NCI-H128 (cell line): ENCODE measurements at regions not wholly inside any gene's neighbourhood (a gene's known extent, or its start where the extent isn't known, plus 50 kb on each side); places are given as distances from the start of the nearest gene placed in this dataset.

Source experiments
- DNase-seq: peaks from one replicate; lab custom pipeline; 2025; ENCODE audit not compliant: unreplicated experiment; lab: John Stamatoyannopoulos, UW

DNA sequence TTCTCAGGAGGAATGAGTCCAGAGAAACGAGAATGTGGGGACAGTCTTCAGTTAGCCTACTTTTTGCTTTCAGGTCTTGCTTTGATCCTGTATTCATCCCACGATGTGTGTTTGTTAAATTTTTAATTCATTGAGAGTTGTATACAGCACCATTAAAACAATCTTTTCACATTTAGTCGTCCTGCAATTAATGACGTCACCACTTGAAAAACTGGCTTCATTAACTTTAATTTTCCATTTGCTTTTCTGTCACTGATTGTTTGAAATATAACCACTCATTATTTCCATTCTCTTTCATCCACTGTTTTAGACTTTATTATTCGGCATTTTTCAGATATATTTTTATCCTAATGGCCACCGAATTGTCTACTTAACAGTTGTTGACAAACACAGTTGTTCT is 146.9 kb downstream of the TFEC start:
- DNase-seq: no peak

DNA sequence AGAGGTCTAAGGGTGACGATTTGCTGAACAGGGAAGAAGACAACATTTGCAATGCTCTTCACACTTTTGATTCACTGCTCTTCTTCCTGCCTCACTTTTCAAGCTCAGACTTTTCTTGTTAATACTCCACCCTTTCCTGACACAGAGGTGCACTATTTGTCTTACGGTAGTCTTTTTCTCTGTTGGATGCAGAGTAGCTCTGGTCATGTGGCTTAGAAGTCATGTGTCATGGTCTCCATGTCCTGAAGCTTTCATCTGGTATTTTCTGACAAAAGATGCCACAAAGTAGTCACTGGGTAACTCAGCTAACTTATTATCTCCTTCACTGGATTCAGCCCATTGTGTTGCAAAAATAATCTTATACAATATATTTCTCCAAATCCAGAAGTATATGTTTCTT is 149.1 kb downstream of the TFEC start:
- no peak for DNase-seq

DNA sequence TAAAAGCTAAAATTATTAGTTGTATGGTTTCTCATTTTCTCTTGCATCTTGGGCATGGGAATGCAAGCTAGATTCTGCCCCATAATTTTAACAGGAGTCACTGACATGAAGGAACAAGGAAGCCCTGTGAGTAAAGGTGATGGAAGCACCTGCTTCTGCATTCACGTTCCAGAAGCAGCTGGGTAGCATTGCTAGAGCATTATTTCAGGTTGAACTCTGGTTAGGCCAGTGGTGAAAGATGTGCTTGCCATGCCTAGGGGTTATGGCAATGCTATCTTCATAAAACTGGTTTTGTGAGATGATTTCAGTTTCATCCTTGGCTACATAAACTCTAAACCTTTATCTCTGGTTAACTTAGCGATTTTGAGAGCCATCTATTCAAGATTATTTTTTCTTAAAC is 151.4 kb downstream of the TFEC start:
- no peak for DNase-seq

DNA sequence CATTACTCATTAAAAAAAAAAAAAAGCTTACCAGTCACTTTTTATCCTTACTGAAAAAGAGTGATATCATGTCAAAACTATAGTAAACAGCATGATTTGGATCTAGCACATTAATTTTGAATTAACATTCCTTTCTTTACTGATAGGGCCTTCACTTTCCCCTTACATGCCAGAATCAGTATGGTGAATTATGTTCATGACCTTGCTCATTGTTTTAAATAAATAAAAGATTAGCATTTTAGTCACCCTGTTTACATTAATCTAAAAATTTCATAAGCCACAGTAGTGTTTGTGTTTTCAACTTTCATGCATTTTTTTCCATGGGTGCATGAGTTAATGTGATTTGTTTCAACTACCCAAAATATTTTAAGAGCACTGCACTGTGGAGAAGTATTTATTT is 160.8 kb downstream of the TFEC start:
- no peak for DNase-seq

DNA sequence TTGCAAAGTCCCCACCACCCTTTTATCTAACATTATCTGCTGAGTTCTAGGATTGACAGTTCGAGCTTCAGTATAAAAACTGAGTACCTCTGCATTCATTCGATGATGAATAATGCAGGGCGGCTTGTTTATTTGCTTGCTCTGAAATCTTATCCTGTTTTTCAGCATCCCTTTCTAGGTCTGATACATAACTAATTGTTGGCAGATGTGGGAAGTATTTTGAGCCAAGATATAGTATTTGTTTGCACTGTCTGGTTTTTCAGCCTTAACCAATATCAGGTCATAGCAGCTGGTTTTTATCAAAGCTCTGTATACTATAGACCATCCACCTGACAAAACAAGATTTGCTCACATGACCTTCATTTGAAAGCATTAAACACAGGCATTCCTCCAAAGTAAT is 161.4 kb downstream of the TFEC start:
- no peak for DNase-seq

DNA sequence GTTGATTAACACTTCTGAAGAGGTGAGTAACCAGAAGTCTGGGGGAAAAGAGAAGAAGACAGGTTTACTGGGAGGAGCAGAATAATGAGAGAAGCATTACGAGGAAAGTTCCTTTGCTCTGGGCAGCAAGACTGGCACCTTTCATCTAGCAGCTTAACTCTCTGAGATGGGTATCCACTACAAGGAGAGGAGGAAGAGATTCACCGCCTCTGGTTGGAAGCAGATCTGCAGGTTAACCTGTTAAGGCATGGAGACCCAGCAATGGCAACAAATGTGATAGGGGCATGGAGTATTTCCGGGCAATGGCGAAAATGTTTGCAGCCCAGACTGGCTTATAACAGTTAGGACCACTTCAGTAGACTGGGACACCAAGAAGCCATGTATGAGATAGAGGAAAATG is 162.2 kb downstream of the TFEC start:
- no peak for DNase-seq

DNA sequence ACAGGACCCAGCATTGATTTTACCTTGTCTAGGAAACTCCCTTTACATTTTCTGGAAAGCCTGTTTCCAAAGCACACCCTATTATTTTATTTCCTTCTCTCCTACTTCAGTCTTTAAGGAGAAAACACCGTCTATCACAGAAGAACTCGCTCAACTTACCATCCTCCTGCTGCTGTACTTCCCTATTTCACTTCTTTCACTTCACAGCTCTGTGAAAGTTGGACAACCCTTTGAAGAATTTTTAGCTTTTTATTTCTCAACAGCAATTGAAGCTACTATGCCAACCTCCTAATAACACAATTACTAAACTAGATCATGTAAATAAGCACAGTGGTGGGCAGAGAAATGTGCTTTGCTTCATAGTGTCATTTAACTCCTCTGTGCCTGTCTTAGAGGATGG is 166.5 kb downstream of the TFEC start:
- DNase-seq: no peak

DNA sequence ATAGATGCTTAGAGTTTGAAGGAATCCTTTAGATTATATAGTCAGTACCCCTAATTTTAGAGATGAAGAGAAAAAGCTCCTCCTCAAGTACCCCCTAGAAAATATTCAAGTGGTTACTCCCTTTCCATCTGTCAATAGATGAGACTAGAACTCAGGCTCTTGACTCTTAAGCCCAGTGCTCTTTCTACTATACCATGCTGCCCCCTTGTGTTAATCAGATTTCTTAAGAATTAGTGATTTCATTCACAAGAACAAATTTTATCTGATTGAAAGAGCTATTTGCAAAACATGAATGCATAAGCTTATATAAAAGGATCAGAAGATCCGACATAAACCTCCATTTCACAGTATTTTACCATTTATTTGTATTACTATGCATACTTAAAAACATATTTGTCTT is 179.3 kb downstream of the TFEC start:
- no peak for DNase-seq

DNA sequence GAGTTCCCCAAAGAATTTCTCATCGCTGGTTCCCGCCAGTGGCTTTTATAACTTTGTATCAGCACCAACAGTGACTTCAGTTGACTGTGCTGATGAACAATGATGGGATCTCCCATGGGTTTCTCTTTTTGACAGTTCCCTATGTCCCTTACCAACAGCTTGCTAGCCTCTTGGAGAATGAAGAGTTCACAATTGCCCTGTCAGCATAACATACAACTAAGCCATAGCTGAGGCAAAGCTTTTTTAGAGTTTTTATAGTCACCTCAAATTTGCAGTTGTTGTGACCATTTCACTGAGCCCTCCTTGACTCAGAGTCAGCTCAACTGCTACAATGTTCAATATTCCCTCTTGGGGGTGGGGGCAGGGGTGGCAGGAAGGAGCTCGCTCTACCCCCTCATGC is 179.8 kb downstream of the TFEC start:
- no peak for DNase-seq

DNA sequence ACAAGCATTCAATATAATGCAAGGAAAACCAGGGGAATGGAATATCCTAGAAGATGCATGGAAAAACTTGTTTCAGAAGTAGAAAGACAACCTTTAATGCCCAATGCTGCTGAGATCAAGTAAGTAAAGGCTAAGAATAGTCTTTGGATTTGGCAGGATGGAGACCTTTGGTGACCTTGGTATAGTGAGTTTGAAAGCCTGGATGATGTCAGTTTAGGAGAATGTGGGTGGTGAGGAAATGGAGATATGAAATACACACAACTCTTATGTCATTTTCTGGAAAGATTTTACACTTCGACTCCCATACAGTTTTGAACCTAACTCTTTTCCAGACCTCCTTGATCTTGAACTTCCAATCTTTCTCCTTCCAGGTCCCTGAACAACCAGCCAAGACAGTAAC is 185.7 kb downstream of the TFEC start:
- no peak for DNase-seq

DNA sequence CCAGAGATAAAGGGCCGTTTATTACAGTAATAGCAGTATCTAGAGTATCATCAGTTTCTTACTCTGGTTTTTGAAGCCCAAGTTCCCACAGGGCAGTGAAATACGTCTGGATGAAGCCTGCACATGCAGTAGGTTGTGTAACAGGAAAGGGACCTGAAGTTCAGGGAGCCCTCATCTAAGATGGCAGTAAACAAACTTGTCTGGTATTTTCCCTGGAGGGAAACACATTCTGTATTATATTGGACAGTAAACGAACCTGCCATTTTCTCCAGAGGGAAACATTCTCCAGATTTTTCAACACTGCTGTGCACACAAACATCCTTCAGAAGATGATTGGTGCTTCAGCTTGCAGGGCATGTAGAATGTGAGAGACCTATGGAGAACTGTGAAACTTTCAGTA is 189.9 kb downstream of the TFEC start:
- no peak for DNase-seq

DNA sequence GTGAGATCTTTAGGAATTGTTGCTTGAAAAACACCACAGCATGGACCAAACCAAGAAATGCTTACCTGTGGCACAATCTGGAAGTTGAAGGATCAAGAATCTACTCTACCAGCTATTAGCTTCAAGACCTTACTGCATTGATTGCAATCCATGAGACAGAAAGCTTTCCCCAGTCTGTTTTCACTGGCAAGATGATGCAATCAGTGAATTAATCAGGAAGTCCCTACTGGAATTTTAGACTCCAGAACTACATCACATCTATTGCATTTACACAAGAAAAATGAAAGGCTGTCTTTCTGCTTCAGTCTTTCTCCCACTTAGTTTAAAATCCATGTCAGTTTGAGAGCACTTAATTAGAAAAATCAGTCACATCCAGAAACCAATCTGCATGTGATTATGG is 191.7 kb downstream of the TFEC start:
- DNase-seq: no peak

DNA sequence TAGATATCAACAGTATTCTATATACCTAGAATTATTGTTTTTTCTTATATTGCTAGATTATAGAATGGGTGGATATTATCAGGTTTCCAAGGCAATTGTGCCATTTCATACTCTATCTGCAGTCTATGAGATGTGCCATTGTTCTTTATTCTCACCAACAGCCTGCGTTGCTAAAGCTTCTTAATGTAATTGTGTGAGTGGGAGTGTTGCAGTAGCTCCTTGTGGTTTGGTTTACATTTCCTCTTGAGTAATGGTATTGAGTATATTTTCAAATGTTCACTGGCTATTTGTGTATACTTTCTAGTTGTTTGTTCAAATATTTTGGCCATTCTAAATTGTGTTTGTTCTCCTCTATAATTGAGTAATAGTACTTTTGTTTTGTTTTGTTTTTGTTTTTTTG is 199.2 kb downstream of the TFEC start:
- no peak for DNase-seq

DNA sequence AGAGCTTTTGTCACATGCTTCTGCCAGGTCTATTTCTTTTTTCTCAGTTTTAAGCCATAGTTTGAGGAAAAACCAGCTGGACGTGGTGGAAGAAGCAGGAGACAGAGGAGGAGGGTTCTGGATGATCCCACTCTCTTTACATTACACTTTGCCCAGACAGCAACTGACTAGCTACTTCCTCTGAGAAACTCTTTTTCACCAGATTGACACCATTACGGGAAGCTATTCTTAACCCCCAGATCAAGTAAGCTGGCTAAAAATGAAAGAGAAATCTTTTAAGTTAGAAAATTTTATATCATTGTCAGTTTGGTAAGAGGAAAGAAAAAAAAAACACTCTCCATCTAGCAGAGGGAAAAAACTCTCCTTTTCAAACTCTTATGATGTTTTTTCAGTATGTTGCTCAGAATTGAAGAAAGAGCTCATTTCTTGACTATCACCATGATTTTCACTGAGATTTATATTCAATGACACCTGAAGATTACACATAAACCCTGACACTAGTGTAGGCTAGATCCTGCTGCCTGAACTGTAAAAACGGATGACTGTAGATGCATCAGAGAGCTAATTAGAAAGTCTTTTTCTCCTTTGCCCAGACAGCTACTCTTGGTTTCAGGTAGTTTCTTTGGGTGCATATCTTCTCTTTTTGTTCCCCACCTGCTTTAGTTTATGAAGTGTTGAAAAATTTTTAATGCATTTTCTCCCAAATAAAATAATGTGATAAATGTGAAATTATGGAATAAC is 203.1 kb downstream of the TFEC start:
- no peak for DNase-seq

DNA sequence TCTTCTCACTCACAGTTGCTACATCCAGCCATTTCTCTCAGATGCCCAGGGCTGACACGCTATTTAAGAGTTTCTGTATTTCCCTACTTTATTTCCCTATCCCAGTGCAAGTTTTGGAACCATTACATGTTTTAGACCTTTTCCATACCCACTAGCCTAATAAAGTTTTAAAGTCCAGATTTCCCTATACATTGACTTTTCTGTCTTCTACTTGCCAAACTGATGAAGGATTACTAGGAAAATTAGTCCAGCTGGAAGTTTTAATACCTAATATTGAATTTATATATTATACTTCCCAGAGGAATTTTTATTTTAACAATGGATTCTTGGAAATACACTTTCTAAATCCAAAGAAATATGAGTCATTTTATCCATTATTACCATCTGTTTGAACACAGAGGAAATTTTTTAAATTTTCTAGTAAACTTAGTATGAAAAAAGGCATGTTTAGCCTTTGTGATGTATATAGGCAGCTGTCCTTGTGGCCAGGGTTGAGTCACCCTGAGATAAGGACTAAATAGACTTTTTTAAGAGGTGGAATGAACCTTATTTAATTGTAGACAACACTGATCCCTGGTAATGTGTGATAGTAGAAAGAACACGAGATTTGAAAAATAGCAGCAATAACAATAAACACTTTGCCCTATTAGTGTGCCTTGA is 205.0 kb downstream of the TFEC start:
- DNase-seq: no peak

DNA sequence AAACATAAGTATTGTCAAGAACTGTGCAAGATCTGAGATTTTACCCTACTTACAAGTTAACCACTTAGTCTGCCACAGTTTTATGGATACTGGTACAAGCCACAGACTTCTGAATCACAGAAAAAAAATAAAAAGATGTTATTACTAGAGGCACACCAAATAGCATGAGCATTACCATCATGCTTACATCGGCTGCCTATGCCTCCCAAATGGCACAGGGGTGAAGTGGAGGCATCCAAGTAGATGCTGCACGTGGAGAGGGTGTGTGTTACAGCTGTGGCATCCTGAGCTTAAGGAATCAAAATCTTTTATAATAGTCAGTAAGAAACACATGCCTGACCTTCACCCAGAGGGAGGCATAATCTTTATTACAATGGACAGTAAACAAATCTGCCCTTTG is 207.8 kb downstream of the TFEC start:
- no peak for DNase-seq

DNA sequence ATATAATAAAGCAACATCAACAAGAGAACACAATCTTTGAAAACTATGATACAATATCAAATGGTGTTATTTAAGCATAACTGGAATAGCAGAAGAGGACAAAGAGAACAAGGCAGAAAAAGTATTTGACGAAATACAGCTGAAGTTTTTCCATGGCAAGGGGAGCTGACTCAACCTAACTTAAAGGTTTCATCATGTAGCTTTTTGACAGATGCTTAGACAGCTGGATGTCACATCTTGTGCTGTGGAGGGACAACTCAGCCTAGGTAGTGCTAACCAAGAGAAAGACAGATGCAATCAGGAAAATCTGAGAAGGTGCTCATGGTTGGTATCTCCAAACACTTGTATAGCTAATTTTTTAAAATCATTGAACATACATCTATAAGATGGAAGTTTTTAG is 208.2 kb downstream of the TFEC start:
- DNase-seq: no peak

DNA sequence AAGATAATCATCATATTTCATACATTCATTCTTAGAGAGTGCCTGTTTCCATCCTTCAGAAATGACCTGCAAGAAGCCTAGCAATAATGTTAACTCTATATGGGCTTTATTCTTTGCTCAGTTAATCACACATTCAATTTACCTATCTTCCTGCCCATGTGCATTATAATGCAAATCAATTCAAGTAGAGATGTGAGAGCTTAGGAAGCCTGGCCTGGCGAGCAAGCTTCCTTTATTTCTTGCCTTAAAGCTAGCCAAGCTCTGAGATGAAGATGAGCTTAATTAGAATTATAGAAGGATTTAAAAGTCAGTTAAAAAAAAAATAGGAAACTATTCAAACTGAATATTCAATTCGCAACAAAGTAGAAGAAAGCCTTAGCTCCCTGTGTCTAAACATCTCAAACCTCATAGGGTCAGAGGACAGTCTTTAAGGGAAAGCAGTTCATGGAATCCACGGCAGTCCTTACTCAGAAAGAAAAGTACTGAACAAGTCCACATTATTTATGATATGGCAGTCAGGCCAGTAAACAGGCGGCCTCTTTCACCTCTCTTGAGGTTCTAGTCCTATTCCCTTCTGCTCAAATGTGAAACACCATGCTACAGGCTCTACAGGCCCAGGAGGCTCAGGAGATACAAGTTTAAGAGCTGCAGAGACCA is 214.1 kb downstream of the TFEC start:
- DNase-seq: no peak

DNA sequence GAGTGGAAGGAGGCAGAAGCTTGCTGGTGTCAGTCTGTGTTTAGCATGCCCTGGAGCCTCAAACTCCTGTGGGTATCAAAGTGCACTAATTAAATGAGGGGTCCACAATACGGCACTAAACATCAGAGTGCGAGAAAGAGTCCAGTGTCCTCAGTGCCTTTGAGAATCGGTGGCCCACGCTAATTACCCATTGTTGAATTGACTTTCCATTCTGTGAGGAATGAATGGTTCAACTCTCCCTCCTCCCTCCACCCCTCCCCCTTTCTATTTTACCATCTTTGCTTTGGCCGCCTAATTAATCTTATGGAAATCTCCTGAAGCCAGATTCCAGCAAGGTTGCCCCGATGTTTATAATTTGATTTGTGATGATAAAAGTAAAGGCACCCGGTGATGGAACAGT is 217.8 kb downstream of the TFEC start:
- DNase-seq: no peak

DNA sequence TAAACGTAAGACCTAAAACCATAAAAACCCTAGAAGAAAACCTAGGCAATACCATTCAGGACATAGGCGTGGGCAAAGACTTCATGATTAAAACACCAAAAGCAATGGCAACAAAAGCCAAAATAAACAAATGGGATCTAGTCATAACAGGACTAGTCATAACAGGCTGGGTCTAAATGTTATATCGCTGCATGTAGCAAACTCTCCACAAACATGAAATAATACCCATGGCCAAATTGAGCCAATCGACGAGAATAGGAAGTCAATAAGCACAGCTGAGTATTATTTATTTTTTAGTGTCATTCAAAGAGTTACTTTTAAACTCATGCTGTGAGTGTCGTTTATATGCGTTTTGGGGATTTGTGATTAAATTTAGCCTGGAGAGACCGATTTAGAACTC is 225.1 kb downstream of the TFEC start:
- DNase-seq: no peak

DNA sequence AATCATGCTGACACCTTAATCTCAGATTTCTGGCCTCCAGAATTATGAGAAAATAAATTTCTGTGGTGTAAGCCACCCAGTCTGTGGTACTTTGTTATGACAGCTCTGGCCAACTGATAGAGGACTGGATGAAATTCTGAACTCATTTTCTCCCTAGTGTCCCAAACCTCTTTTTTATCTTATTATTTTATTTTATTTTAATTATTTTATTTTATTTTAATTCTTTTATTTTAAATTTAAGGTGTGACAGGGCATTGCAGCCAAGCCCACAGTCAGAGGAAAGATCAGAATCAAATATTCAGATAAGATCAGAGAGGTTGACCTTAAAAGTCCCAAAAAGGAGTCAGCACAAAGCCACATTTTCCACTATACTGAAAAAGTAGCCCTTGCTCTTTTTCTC is 228.1 kb downstream of the TFEC start:
- no peak for DNase-seq

DNA sequence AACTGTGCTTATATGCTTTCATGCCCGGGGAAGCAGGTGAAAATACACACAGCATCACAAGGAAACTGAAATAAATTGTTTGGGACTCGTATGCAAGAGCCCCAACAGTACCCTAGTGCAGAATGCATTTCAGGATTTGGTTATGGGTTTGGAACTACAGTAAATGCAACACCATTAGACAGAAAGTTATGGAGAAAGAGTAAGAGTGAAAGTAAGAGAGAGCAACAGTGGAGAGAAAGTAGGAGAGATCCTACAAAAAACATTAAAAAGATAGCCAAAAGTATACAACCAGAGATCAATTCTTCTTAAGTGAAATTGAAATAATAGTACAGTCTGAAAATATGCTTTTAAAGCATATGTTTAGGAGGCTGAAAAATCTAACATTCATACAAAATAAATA is 231.1 kb downstream of the TFEC start:
- DNase-seq: no peak
